ENCODE measurements at regions not wholly inside any gene's neighbourhood (a gene's known extent, or its start where the extent isn't known, plus 50 kb on each side); places are given as distances from the start of the nearest gene placed in this dataset.
A peak's percentile ranks its signal among the peaks of the same experiment; 100 is the strongest.

DNA sequence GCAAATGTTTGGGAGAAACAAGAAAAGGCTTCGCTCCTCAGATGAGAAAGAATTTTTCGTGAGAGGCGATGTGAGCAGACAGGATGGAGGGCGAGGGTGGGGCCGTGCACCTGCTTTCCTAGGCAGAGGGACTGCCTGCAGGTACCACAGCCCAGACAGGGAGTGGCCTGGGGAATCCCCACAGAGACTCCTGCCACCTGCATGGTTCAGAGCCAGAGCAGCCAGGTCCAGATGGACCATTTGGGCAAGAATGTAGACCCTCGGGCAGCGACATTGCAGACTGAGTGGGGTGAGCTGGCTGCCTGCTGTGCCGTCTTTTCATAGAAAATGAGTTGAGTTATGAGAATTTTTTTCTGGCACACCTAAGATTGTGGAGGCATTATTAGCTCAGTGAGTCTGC, 216.8 kb downstream of the SNX10 start:
- H3K27me3 Mint-ChIP-seq (ENCODE audit: low read depth): peaks cover 14% of the 10 kb centered on the region
- no peak overlapping the region for H3K4me3 Mint-ChIP-seq
- peaks cover 8% of the 10 kb centered on the region for H3K9me3 Mint-ChIP-seq
- H3K36me3 Mint-ChIP-seq (ENCODE audit: low read depth): peaks cover 4% of the 10 kb centered on the region
- TF ChIP-seq, protein P1, sequence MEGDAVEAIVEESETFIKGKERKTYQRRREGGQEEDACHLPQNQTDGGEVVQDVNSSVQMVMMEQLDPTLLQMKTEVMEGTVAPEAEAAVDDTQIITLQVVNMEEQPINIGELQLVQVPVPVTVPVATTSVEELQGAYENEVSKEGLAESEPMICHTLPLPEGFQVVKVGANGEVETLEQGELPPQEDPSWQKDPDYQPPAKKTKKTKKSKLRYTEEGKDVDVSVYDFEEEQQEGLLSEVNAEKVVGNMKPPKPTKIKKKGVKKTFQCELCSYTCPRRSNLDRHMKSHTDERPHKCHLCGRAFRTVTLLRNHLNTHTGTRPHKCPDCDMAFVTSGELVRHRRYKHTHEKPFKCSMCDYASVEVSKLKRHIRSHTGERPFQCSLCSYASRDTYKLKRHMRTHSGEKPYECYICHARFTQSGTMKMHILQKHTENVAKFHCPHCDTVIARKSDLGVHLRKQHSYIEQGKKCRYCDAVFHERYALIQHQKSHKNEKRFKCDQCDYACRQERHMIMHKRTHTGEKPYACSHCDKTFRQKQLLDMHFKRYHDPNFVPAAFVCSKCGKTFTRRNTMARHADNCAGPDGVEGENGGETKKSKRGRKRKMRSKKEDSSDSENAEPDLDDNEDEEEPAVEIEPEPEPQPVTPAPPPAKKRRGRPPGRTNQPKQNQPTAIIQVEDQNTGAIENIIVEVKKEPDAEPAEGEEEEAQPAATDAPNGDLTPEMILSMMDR (IDR thresholded peaks at IDR 0.05; ENCODE audit: unreplicated experiment in 3 of 3): no peak
- peak overlapping the region in 2 of 3 experiments; percentile 28 to 35 for H3K27ac Mint-ChIP-seq
- H3K4me1 Mint-ChIP-seq: peaks cover 9% of the 10 kb centered on the region

GRCh38 chr7:26508917-26509316, 217.3 kb downstream of the SNX10 start:
- Mint-ChIP-seq H3K9me3 (peaks cover 8% of the 10 kb centered on the region), H3K27ac (peak overlapping the region in 2 of 3 experiments; percentile 28 to 35), H3K27me3 (ENCODE audit: low read depth) (peaks cover 12% of the 10 kb centered on the region), H3K36me3 (ENCODE audit: low read depth) (peaks cover 4% of the 10 kb centered on the region), H3K4me1 (peaks cover 9% of the 10 kb centered on the region), H3K4me3 (no peak overlapping the region)
- TF ChIP-seq, protein P1 (IDR thresholded peaks at IDR 0.05; ENCODE audit: unreplicated experiment in 3 of 3): no peak

DNA sequence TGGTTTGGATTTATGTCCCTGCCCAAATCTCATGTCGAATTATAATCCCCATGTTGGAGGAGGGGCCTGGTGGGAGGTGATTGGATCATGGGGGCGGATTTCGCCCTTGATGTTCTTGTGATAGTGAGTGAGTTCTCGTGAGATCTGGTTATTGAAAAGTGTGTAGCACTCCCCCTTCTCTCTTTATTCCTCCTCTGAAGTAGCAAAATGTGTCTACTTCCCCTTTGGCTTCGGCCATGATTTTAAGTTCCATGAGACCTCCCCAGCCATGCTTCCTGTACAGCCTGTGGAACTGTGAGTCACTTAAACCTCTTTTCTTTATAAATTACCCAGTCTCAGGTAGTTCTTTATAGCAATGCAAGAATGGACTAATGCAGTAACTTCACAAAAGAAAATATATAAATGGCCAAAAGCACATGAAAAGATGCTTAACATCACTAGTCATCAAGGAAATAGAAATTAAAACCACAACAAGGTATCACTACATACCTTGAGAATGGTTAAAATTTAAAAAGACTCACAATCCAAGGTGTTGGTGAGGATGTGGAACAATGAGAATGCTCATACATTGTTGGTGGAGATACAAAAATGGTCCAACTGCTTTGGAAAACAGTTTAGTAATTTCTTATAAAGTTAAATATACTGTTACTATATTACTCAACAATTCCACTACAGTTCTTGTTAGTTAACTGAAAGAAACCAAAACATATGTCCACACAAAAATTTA, 218.7 kb downstream of the SNX10 start:
- peaks cover 9% of the 10 kb centered on the region for H3K4me1 Mint-ChIP-seq
- H3K9me3 Mint-ChIP-seq: peaks cover 4% of the 10 kb centered on the region
- H3K27ac Mint-ChIP-seq: no peak overlapping the region
- TF ChIP-seq, protein P1 (IDR thresholded peaks at IDR 0.05; ENCODE audit: unreplicated experiment in 3 of 3): no peak
- H3K27me3 Mint-ChIP-seq (ENCODE audit: low read depth): peaks cover 12% of the 10 kb centered on the region
- no peak overlapping the region for H3K4me3 Mint-ChIP-seq
- peaks cover 4% of the 10 kb centered on the region for H3K36me3 Mint-ChIP-seq (ENCODE audit: low read depth)

DNA sequence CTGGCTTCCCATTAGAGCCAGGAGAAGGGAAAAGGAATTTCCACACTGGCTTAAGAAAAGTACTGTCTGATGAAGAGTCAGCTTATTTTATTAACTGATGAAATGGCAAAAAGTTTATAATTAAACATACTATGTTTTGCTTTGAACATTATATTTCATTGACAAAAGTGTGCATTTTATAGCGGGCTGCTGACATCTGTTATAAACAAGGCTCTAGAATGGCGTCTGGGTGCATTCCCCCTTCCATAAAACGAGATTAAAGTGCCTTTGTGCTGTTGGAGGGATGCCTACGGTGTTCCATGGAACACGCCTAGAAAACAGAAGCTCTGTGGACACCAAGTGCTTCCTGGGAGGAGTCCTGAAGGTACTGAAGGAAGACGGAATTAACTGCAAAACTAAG, 220.2 kb downstream of the SNX10 start:
- peaks cover 13% of the 10 kb centered on the region for H3K27me3 Mint-ChIP-seq (ENCODE audit: low read depth)

GRCh38 chr7:26512737-26513136, 221.1 kb downstream of the SNX10 start:
- no peak overlapping the region for H3K27ac Mint-ChIP-seq
- H3K4me3 Mint-ChIP-seq: no peak overlapping the region
- H3K4me1 Mint-ChIP-seq: no peaks in the 10 kb centered on the region
- H3K27me3 Mint-ChIP-seq (ENCODE audit: low read depth): peaks cover 13% of the 10 kb centered on the region
- peaks cover 4% of the 10 kb centered on the region for H3K36me3 Mint-ChIP-seq (ENCODE audit: low read depth)
- peaks cover 4% of the 10 kb centered on the region for H3K9me3 Mint-ChIP-seq
- TF ChIP-seq, protein P1 (IDR thresholded peaks at IDR 0.05; ENCODE audit: unreplicated experiment in 3 of 3): no peak

More for the DNA sequence above, 220.2 kb downstream of the SNX10 start:
- Mint-ChIP-seq H3K9me3 (peaks cover 4% of the 10 kb centered on the region), H3K4me1 (peaks cover 7% of the 10 kb centered on the region), H3K4me3 (no peak overlapping the region), H3K27ac (no peak overlapping the region), H3K36me3 (ENCODE audit: low read depth) (peaks cover 4% of the 10 kb centered on the region)
- TF ChIP-seq, protein P1 (IDR thresholded peaks at IDR 0.05; ENCODE audit: unreplicated experiment in 3 of 3): no peak

- Mint-ChIP-seq H3K27ac (no peak overlapping the region), H3K27me3 (ENCODE audit: low read depth) (peaks cover 6% of the 10 kb centered on the region), H3K4me1 (no peaks in the 10 kb centered on the region), H3K9me3 (peaks cover 4% of the 10 kb centered on the region), H3K36me3 (ENCODE audit: low read depth) (peaks cover 4% of the 10 kb centered on the region), H3K4me3 (no peak overlapping the region)
- TF ChIP-seq, protein P1 (IDR thresholded peaks at IDR 0.05; ENCODE audit: unreplicated experiment in 3 of 3): no peak
Measured at GRCh38 chr7:26513948-26514347, 222.3 kb downstream of the SNX10 start.
